ENCODE measurements at regions not wholly inside any gene's neighbourhood (a gene's known extent, or its start where the extent isn't known, plus 50 kb on each side); places are given as distances from the start of the nearest gene placed in this dataset.

DNA sequence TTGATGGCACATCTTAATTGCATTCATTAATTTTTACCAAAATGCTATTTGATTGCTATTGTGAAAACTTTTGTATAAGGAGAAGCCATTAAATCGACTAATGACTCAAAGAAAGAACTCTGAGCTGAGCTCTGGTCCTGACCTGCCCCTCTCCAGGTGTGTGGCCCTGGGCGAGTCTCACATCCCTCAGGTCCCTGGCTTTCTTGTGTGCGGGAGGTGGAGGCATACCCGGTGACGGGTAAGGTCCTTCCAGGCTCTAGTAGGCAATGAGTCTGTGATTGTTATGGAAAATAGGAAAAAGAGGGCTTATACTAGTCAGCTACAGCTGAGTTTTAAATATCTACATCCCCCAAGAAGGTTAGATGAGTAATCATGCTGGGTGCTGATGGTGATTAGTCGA lies 248.1 kb downstream of the GATA3 start:
- Histone ChIP-seq H3K4me3 (no peak overlapping the region), H3K27me3 (no peaks in the 10 kb centered on the region), H3K27ac (no peak overlapping the region), H3K36me3 (no peaks in the 10 kb centered on the region), H3K9me3 (no peaks in the 10 kb centered on the region), H3K4me1 (no peaks in the 10 kb centered on the region)
- DNase-seq (ENCODE audit: low spot score): no peak
- TF ChIP-seq, protein P1, sequence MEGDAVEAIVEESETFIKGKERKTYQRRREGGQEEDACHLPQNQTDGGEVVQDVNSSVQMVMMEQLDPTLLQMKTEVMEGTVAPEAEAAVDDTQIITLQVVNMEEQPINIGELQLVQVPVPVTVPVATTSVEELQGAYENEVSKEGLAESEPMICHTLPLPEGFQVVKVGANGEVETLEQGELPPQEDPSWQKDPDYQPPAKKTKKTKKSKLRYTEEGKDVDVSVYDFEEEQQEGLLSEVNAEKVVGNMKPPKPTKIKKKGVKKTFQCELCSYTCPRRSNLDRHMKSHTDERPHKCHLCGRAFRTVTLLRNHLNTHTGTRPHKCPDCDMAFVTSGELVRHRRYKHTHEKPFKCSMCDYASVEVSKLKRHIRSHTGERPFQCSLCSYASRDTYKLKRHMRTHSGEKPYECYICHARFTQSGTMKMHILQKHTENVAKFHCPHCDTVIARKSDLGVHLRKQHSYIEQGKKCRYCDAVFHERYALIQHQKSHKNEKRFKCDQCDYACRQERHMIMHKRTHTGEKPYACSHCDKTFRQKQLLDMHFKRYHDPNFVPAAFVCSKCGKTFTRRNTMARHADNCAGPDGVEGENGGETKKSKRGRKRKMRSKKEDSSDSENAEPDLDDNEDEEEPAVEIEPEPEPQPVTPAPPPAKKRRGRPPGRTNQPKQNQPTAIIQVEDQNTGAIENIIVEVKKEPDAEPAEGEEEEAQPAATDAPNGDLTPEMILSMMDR (IDR thresholded peaks at IDR 0.05): no peak

DNA sequence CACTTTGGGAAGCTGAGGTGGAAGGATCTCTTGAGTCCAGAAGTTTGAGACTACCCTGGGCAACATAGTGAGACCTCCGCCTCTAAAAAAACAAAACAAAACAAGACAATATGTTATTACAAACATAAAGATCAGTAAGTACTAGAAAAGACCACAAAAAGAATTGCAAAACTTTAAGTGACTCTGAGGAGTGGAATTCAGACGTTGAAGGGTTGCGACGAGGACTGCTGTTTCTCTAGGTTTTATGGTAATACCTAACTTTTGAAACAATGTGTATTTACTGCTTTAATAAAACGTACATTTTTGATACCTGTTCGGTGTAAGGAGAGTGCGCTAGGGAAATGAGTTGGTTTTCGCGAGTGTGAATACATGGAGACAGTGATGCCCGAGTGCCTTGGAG lies 250.4 kb downstream of the GATA3 start:
- Histone ChIP-seq H3K4me3 (no peak overlapping the region), H3K27me3 (no peaks in the 10 kb centered on the region), H3K27ac (no peak overlapping the region), H3K4me1 (no peaks in the 10 kb centered on the region), H3K36me3 (no peaks in the 10 kb centered on the region), H3K9me3 (no peaks in the 10 kb centered on the region)
- DNase-seq (ENCODE audit: low spot score): no peak
- TF ChIP-seq, protein P1 (IDR thresholded peaks at IDR 0.05): no peak

DNA sequence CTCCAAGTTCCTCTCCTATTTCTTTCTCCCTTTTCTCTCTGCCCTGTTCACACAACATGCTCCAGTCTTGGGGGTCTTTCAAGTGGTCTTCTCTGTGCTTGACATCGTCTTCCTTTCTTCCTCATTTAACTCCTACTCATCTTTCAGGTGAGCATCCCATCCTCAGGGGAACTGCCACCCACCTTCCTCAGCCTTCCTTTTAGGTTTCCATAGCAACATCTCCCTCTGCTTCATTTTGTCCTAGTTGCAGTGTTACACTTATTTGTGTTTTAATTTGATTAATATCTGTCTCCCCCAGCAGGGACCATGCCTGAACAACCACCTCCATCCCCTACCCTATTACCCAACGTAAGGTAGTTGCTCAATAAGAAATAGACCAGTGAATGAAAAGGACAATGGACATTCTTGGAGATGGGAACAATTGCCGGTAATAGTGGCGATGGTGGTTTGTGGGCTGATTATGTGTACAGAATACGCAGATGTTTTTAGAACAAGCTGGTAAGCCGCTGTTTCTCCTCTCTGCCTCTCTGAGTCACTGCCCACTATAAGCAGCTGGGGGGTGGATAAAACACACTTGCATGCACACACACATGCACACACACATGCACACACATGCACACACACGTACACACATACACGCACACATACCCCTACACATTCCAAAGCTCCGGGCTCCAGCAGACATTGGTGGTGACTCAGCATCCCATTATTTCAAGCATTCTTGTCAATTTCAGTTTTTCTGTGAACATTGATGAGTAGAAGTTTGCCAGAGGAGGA lies 251.6 kb downstream of the GATA3 start:
- Histone ChIP-seq H3K4me3 (no peak overlapping the region), H3K27ac (no peak overlapping the region), H3K27me3 (no peaks in the 10 kb centered on the region), H3K36me3 (no peaks in the 10 kb centered on the region), H3K4me1 (no peaks in the 10 kb centered on the region), H3K9me3 (no peaks in the 10 kb centered on the region)
- TF ChIP-seq, protein P1 (IDR thresholded peaks at IDR 0.05): no peak
- no peak for DNase-seq (ENCODE audit: low spot score)

DNA sequence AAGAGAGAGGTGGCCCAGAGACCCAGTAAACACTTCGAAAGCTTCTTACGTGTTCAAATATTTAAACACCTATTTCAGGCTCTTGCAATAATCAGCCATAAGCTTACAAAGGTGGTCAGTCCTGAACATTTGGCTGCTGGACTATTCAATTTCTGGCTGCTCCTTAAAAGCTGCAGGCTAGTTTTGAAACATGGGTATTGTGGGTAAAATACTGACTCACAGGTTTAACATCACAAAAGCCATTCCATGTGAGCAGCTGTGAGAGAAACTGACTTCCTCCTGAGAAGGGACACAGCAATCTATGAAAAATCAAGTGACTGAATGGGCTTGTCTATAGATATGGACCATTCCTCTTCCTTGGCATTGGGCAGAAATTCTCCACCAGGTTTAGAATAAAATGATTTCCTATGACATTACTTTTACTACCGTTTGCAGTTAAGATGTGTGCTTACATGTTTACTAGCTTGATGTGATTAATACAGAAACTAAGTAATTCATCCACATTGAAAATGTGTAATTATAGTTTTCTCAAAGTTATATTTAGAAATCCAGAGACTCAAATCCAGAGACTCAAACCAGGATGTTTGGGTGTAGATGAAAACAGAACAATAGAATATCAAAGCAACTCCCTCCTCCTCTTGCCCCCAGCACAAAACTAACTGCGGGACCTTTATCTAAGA lies 252.3 kb downstream of the GATA3 start:
- DNase-seq (ENCODE audit: low spot score): no peak
- Histone ChIP-seq H3K36me3 (no peaks in the 10 kb centered on the region), H3K27me3 (no peaks in the 10 kb centered on the region), H3K4me3 (no peak overlapping the region), H3K27ac (no peak overlapping the region), H3K9me3 (no peaks in the 10 kb centered on the region), H3K4me1 (no peaks in the 10 kb centered on the region)
- TF ChIP-seq, protein P1 (IDR thresholded peaks at IDR 0.05): no peak

DNA sequence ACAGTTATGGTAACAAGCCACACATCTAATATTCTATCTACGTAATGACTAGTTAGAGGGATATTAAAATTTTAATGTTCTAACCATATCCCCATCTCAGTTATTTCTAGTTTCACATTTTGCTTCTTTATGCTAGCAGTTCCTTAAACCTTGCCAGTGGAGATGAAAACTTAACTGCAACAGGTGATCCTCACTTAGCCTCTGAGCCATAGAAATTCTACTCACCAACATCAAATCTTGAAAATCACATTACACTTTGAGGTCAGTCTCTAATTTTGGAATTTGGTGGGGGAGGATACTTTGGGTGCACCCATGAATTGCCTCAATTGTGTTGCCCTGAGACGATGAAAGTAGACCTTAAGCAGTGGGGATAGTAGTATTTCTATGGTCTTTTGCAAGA lies 256.4 kb downstream of the GATA3 start:
- Histone ChIP-seq H3K9me3 (no peaks in the 10 kb centered on the region), H3K4me3 (no peak overlapping the region), H3K36me3 (no peaks in the 10 kb centered on the region), H3K27ac (no peak overlapping the region), H3K27me3 (no peaks in the 10 kb centered on the region), H3K4me1 (no peaks in the 10 kb centered on the region)
- no peak for DNase-seq (ENCODE audit: low spot score)
- TF ChIP-seq, protein P1 (IDR thresholded peaks at IDR 0.05): no peak

Measured in right atrium auricular region (tissue), 2 donors.